HepG2 (cell line): ENCODE measurements at regions not wholly inside any gene's neighbourhood (a gene's known extent, or its start where the extent isn't known, plus 50 kb on each side); places are given as distances from the start of the nearest gene placed in this dataset.
A peak's percentile ranks its signal among the peaks of the same experiment; 100 is the strongest.

Source experiments
- ATF3 ChIP-seq: sonication (generic); formaldehyde crosslinking; IDR thresholded peaks from 2 replicates; pipeline ENCODE4 v1.4.0; 2020; ENCODE audit warnings: missing genetic modification reagents
- ATF4 ChIP-seq, 2 experiments: fragments of 450-650 bp in 1 of 2; sonication (generic) in 1 of 2; formaldehyde crosslinking; IDR thresholded peaks; 2 replicates each; pipeline versions ENCODE4 v1.5.0 to v1.8.0; 2020 to 2022; ENCODE audit warnings: mild to moderate bottlenecking in 1 of 2, missing genetic modification reagents in 1 of 2
- CHD4 ChIP-seq: fragments of 200-600 bp; sonication (generic); IDR thresholded peaks from 2 replicates; pipeline ENCODE4 v1.7.0; 2017; ENCODE audit warnings: mild to moderate bottlenecking, low read length, borderline replicate concordance
- FOSL2 ChIP-seq: sonication (generic); formaldehyde crosslinking; IDR thresholded peaks from 2 replicates; pipeline ENCODE4 v1.4.0; 2020; ENCODE audit warnings: missing genetic modification reagents
- FOXK1 ChIP-seq: sonication (generic); formaldehyde crosslinking; IDR thresholded peaks from 2 replicates; pipeline ENCODE4 v1.4.0; 2020; ENCODE audit warnings: low read depth, missing genetic modification reagents, borderline replicate concordance
- GATAD2A ChIP-seq: IDR thresholded peaks from 2 replicates; pipeline ENCODE4 v1.6.1; 2016
- IKZF5 ChIP-seq: IDR thresholded peaks from 2 replicates; pipeline ENCODE4 v1.6.1; 2018; ENCODE audit warnings: missing genetic modification reagents, mild to moderate bottlenecking, missing compliant biosample characterization
- JUND ChIP-seq: sonication (generic); formaldehyde crosslinking; IDR thresholded peaks from 2 replicates; pipeline ENCODE4 v1.8.0; 2022; ENCODE audit warnings: mild to moderate bottlenecking, missing genetic modification reagents
- MAFK ChIP-seq, 2 experiments: IDR thresholded peaks in 1 of 2; conservative IDR thresholded peaks in 1 of 2; 2 replicates each; pipeline ENCODE4 v1.6.1; 2011; ENCODE audit warnings: improper control_type of control experiment in 2 of 2, low read length in 2 of 2
- MAZ ChIP-seq, 2 experiments: sonication (generic) in 1 of 2; formaldehyde crosslinking in 1 of 2; IDR thresholded peaks; 2 replicates each; pipeline versions ENCODE4 v1.5.0 to v1.6.1; 2012 to 2020; ENCODE audit warnings: low read depth in 2 of 2, mild to moderate bottlenecking in 2 of 2, borderline replicate concordance in 1 of 2, improper control_type of control experiment in 1 of 2, low read length in 1 of 2, missing genetic modification reagents in 1 of 2, moderate library complexity in 1 of 2
- MTF1 ChIP-seq: sonication (generic); formaldehyde crosslinking; IDR thresholded peaks from 2 replicates; pipeline ENCODE4 v1.5.0; 2020; ENCODE audit warnings: missing genetic modification reagents
- NR3C1 ChIP-seq: sonication (generic); formaldehyde crosslinking; IDR thresholded peaks from 2 replicates; pipeline ENCODE4 v1.4.0; 2020; ENCODE audit warnings: missing genetic modification reagents
- PRMT3 ChIP-seq: sonication (generic); formaldehyde crosslinking; IDR thresholded peaks from 2 replicates; pipeline ENCODE4 v1.8.1; 2022; ENCODE audit warnings: low read depth, mild to moderate bottlenecking, moderate library complexity, missing genetic modification reagents, borderline replicate concordance
- RBM22 ChIP-seq: fragments of 200-400 bp; formaldehyde crosslinking; optimal IDR thresholded peaks from 2 replicates; pipeline ENCODE3; 2017; ENCODE audit warnings: mild to moderate bottlenecking, low read length, moderate library complexity
- SRY ChIP-seq: sonication (generic); formaldehyde crosslinking; IDR thresholded peaks from 2 replicates; pipeline ENCODE4 v1.8.0; 2022; ENCODE audit warnings: mild to moderate bottlenecking, missing genetic modification reagents
- THAP9 ChIP-seq: sonication (generic); formaldehyde crosslinking; IDR thresholded peaks from 2 replicates; pipeline ENCODE4; 2020; ENCODE audit warnings: missing genetic modification reagents, mild to moderate bottlenecking, borderline replicate concordance
- ZFX ChIP-seq: sonication (generic); formaldehyde crosslinking; IDR thresholded peaks from 2 replicates; pipeline ENCODE4 v1.4.0; 2020; ENCODE audit warnings: mild to moderate bottlenecking, low read depth, missing genetic modification reagents, moderate library complexity
- ZFY ChIP-seq: sonication (generic); formaldehyde crosslinking; IDR thresholded peaks from 2 replicates; pipeline ENCODE4 v1.4.0; 2020; ENCODE audit warnings: missing genetic modification reagents
- ZKSCAN8 ChIP-seq: IDR thresholded peaks from 2 replicates; pipeline ENCODE4 v1.6.1; 2016; ENCODE audit warnings: borderline replicate concordance, missing genetic modification reagents, missing compliant biosample characterization
- ZMYM3 ChIP-seq: sonication (generic); formaldehyde crosslinking; IDR thresholded peaks from 2 replicates; pipeline ENCODE4 v1.5.1; 2020; ENCODE audit warnings: mild to moderate bottlenecking, missing genetic modification reagents
- ZNF441 ChIP-seq: sonication (generic); formaldehyde crosslinking; IDR thresholded peaks from 2 replicates; pipeline ENCODE4 v1.7.0; 2021; ENCODE audit warnings: missing genetic modification reagents, borderline replicate concordance
- ZNF547 ChIP-seq: sonication (generic); formaldehyde crosslinking; IDR thresholded peaks from 2 replicates; pipeline ENCODE4 v1.5.1; 2020; ENCODE audit warnings: mild to moderate bottlenecking, missing genetic modification reagents
- ZSCAN20 ChIP-seq: sonication (generic); formaldehyde crosslinking; IDR thresholded peaks from 2 replicates; pipeline ENCODE4 v1.4.0; 2020; ENCODE audit warnings: missing genetic modification reagents, mild to moderate bottlenecking, borderline replicate concordance

- TF ChIP-seq PRMT3 (CRISPR knock-in tag): no peak
- TF ChIP-seq FOXK1: no peak
- peak; percentile 73; the same call in 1 of the 2 replicates for TF ChIP-seq MAZ (IDR thresholded peaks at IDR 0.05; ENCODE audit: borderline replicate concordance, low read depth, low read length)
- no peak for TF ChIP-seq MAZ (CRISPR knock-in tag; IDR thresholded peaks at IDR 0.05; ENCODE audit: low read depth)
- TF ChIP-seq ATF3 (CRISPR knock-in tag): peak; percentile 74
- no peak for TF ChIP-seq ATF4 (CRISPR knock-in tag; IDR thresholded peaks at IDR 0.05)
- peak; percentile 96 for TF ChIP-seq FOSL2 (CRISPR knock-in tag)
- TF ChIP-seq ZMYM3 (CRISPR knock-in tag): no peak
- TF ChIP-seq ZKSCAN8 (CRISPR knock-in tag): 0 out of 2 replicates have a peak, but pooled peaks have one; percentile 33
- TF ChIP-seq GATAD2A (CRISPR knock-in tag): peak; percentile 39
- peak; percentile 78; the same call in 1 of the 2 replicates for TF ChIP-seq JUND (CRISPR knock-in tag)
- no peak for TF ChIP-seq RBM22
- no peak for TF ChIP-seq CHD4
- peak; percentile 12; the same call in 1 of the 2 replicates for TF ChIP-seq ZFY (CRISPR knock-in tag)
- peak; percentile 11; the same call in 1 of the 2 replicates for TF ChIP-seq ZFX (CRISPR knock-in tag)
- TF ChIP-seq IKZF5 (CRISPR knock-in tag): peak; percentile 26; the same call in 1 of the 2 replicates
- peak; percentile 39; the same call in 1 of the 2 replicates for TF ChIP-seq ZNF441 (CRISPR knock-in tag)
- TF ChIP-seq NR3C1 (CRISPR knock-in tag): no peak
- TF ChIP-seq ZNF547: no peak
- TF ChIP-seq THAP9 (CRISPR knock-in tag): 0 out of 2 replicates have a peak, but pooled peaks have one; percentile 39
- 0 out of 2 replicates have a peak, but pooled peaks have one; percentile 3 for TF ChIP-seq ZSCAN20
- 0 out of 4 replicates have a peak, but pooled peaks of 1 of the 2 experiments have one; percentile 1 for TF ChIP-seq MAFK (conservative IDR thresholded peaks at IDR 0.05 in 1 of 2, IDR thresholded peaks at IDR 0.05 in 1 of 2; ENCODE audit: low read length in 2 of 2)
- TF ChIP-seq MTF1 (CRISPR knock-in tag): no peak
- TF ChIP-seq SRY (CRISPR knock-in tag): 0 out of 2 replicates have a peak, but pooled peaks have one; percentile 23
Observed at GRCh38 chr14:61103541-61104339, 122.7 kb downstream of the SLC38A6 start (continued).
